Neutrophil (primary cell): ENCODE measurements at regions not wholly inside any gene's neighbourhood (a gene's known extent, or its start where the extent isn't known, plus 50 kb on each side); places are given as distances from the start of the nearest gene placed in this dataset.

Experiments
- H3K27ac ChIP-seq: fragments of 200-600 bp; sonication (generic); 2 replicates; pipeline ENCODE4 v1.5.1; 2016; ENCODE audit warnings: mild to moderate bottlenecking, moderate library complexity
- H3K27me3 ChIP-seq: fragments of 200-600 bp; sonication (generic); 2 replicates; pipeline ENCODE4 v1.6.0; 2016; ENCODE audit warnings: mild to moderate bottlenecking
- H3K36me3 ChIP-seq: fragments of 200-600 bp; sonication (generic); 2 replicates; pipeline ENCODE4 v1.5.1; 2017
- H3K4me1 ChIP-seq, 2 experiments: fragments of 200-600 bp in 1 of 2; sonication (generic) in 1 of 2; 1 replicate in 1 of 2; 2 replicates in 1 of 2; pipeline versions ENCODE4 v1.5.1 to v1.6.1; 2013 to 2016; ENCODE audit warnings: low read depth in 1 of 2, low read length in 1 of 2, mild to moderate bottlenecking in 1 of 2, moderate library complexity in 1 of 2; ENCODE audit not compliant: control insufficient read depth in 1 of 2, insufficient read depth in 1 of 2
- H3K4me3 ChIP-seq, 2 experiments: fragments of 200-600 bp in 1 of 2; sonication (generic) in 1 of 2; 1 replicate in 1 of 2; 2 replicates in 1 of 2; pipeline ENCODE4 v1.5.1; 2013 to 2016; ENCODE audit warnings: low read depth in 1 of 2, low read length in 1 of 2, mild to moderate bottlenecking in 1 of 2, moderate library complexity in 1 of 2
- H3K9me3 ChIP-seq: fragments of 200-600 bp; sonication (generic); 2 replicates; pipeline ENCODE4 v1.5.1; 2016
- TF ChIP-seq, protein P1 (sequence below): fragments of 200-600 bp; sonication (generic); IDR thresholded peaks from 2 replicates; pipeline ENCODE4 v1.5.1; 2016; ENCODE audit warnings: antibody characterized with exemption

GRCh38 chr9:23621924-23622323, 204.1 kb downstream of the ELAVL2 start:
- H3K9me3 ChIP-seq = no peaks in the 10 kb centered on the region
- no peak overlapping the region for H3K4me3 ChIP-seq
- no peaks in the 10 kb centered on the region for H3K36me3 ChIP-seq
- no peaks in the 10 kb centered on the region for H3K27me3 ChIP-seq
- TF ChIP-seq, protein P1, sequence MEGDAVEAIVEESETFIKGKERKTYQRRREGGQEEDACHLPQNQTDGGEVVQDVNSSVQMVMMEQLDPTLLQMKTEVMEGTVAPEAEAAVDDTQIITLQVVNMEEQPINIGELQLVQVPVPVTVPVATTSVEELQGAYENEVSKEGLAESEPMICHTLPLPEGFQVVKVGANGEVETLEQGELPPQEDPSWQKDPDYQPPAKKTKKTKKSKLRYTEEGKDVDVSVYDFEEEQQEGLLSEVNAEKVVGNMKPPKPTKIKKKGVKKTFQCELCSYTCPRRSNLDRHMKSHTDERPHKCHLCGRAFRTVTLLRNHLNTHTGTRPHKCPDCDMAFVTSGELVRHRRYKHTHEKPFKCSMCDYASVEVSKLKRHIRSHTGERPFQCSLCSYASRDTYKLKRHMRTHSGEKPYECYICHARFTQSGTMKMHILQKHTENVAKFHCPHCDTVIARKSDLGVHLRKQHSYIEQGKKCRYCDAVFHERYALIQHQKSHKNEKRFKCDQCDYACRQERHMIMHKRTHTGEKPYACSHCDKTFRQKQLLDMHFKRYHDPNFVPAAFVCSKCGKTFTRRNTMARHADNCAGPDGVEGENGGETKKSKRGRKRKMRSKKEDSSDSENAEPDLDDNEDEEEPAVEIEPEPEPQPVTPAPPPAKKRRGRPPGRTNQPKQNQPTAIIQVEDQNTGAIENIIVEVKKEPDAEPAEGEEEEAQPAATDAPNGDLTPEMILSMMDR = no peak
- no peaks in the 10 kb centered on the region for H3K4me1 ChIP-seq
- H3K27ac ChIP-seq = no peak overlapping the region

DNA sequence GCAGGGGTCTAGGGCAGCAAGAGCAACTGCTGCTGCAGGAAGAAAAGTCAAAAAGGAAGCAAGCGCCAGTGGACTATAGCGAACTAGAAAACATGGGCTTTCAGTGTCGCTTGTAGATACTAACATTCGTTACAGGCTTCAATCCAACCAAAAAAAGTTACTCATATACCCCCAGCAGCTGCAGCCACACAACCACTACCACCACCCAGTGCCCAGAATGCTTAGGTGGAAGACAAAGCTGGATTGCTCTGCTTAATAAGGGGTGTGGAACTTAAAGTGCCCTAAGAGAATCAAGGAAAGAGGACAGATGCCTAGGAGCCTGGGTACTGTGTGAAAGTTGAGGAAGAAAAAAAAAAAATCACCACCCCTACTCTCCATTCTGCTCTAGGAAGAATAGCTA, 203.6 kb downstream of the ELAVL2 start:
- Histone ChIP-seq H3K27me3 (no peaks in the 10 kb centered on the region), H3K4me1 (no peaks in the 10 kb centered on the region), H3K36me3 (no peaks in the 10 kb centered on the region), H3K9me3 (no peaks in the 10 kb centered on the region), H3K4me3 (no peak overlapping the region), H3K27ac (no peak overlapping the region)
- TF ChIP-seq, protein P1 = no peak

- H3K9me3 ChIP-seq = no peaks in the 10 kb centered on the region
- no peak overlapping the region for H3K27ac ChIP-seq
- TF ChIP-seq, protein P1 = no peak
Observed at GRCh38 chr9:23630488-23630887, 195.6 kb downstream of the ELAVL2 start.

GRCh38 chr9:23635276-23635675, 190.8 kb downstream of the ELAVL2 start:
- H3K27ac ChIP-seq = no peak overlapping the region
- no peaks in the 10 kb centered on the region for H3K9me3 ChIP-seq
- no peaks in the 10 kb centered on the region for H3K27me3 ChIP-seq
- no peak overlapping the region for H3K4me3 ChIP-seq
- TF ChIP-seq, protein P1 = no peak
- no peaks in the 10 kb centered on the region for H3K36me3 ChIP-seq
- H3K4me1 ChIP-seq = no peaks in the 10 kb centered on the region

More at GRCh38 chr9:23630488-23630887, 195.6 kb downstream of the ELAVL2 start:
- Histone ChIP-seq H3K4me3 (no peak overlapping the region), H3K4me1 (no peaks in the 10 kb centered on the region), H3K27me3 (no peaks in the 10 kb centered on the region), H3K36me3 (no peaks in the 10 kb centered on the region)

DNA sequence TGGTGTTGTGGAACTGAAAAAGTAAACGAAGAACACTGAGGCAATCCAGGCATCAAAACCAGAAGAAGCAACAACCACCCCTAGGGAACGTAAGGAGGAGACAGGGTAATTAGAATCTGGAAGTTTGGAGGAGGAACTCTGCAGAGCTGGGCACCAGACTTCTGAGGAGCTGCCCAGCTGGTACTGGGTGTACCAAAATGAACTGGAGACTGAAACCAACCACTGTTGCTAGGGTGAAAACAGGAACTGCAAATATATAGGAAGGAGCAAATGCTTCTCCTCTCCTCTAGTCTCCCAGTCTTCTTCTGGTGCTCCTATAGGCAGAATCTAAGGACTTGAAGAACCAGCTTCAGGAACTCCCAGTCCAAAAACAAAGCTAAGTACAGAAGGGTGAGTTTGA, 189.8 kb downstream of the ELAVL2 start:
- Histone ChIP-seq H3K27ac (no peak overlapping the region), H3K9me3 (no peaks in the 10 kb centered on the region), H3K27me3 (no peaks in the 10 kb centered on the region), H3K4me1 (no peaks in the 10 kb centered on the region), H3K36me3 (no peaks in the 10 kb centered on the region), H3K4me3 (no peak overlapping the region)
- TF ChIP-seq, protein P1 = no peak

DNA sequence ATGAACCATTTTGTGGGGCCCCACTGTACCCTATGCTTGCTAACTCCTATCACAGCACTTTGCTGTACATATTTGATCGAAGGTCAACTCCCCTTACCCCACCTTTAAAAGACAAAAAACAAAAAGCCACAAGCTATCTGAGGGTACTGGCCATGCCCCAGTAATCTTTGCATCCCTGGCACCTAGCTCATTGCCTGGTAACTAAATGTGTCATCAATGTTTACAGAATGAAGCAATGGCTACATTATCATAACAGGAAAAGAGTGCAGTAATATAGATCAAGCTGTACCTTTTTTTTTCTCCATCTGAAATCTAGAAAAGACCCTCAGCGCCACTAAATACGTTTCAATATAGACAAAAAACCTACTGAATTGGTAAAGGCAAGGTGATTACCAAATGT, 188.0 kb downstream of the ELAVL2 start:
- H3K36me3 ChIP-seq = no peaks in the 10 kb centered on the region
- no peaks in the 10 kb centered on the region for H3K9me3 ChIP-seq
- TF ChIP-seq, protein P1 = no peak
- H3K27me3 ChIP-seq = no peaks in the 10 kb centered on the region
- H3K27ac ChIP-seq = no peak overlapping the region
- no peak overlapping the region for H3K4me3 ChIP-seq
- H3K4me1 ChIP-seq = no peaks in the 10 kb centered on the region
